Erythroblast (primary cell): ENCODE measurements at regions not wholly inside any gene's neighbourhood (a gene's known extent, or its start where the extent isn't known, plus 50 kb on each side); places are given as distances from the start of the nearest gene placed in this dataset.

ENCODE experiments used
- GATA1 ChIP-seq: IDR thresholded peaks from 2 replicates; pipeline ENCODE4 v1.6.1; 2011; ENCODE audit warnings: low read depth, mild to moderate bottlenecking, control low read depth, low read length, moderate library complexity
- POLR2A ChIP-seq: IDR thresholded peaks from 2 replicates; pipeline ENCODE4 v1.6.1; 2011; ENCODE audit warnings: mild to moderate bottlenecking, low read length

- TF ChIP-seq POLR2A (no peak), GATA1 (no peak)
These were observed 603.6 kb upstream of the PIK3C3 start for GRCh38 chr18:41351430-41351829.
